ENCODE measurements at regions not wholly inside any gene's neighbourhood (a gene's known extent, or its start where the extent isn't known, plus 50 kb on each side); places are given as distances from the start of the nearest gene placed in this dataset.

DNA sequence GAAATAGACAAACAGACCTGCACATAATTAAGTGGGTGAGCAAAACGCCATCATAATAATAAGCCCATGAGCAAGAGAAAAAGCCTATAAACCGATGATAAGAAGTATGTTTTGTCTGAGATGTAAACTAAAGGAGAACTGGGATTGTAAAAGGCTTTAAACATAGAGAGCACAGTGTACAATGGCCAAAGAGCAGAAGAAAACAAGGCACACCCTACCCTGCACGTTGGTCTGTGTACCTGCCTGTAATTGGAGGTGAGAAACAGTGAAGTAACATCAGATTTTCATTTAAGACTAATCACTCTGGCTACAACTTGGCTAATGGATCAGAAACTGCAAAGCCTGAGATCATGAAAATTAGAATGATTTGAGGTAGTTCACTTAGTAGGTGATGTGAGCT lies 1094.7 kb upstream of the GYPC start:
- H3K27me3 Mint-ChIP-seq (ENCODE audit: insufficient read depth) = no peaks in the 10 kb centered on the region; the same call in none of the 2 replicates
- no peak overlapping the region for H3K4me3 Mint-ChIP-seq
- no peaks in the 10 kb centered on the region for H3K4me1 Mint-ChIP-seq (ENCODE audit: low read depth)
- peaks cover 59% of the 10 kb centered on the region for H3K9me3 Mint-ChIP-seq
- no peak for DNase-seq
- H3K36me3 Mint-ChIP-seq (ENCODE audit: low read depth) = no peaks in the 10 kb centered on the region
- TF ChIP-seq, protein P1, sequence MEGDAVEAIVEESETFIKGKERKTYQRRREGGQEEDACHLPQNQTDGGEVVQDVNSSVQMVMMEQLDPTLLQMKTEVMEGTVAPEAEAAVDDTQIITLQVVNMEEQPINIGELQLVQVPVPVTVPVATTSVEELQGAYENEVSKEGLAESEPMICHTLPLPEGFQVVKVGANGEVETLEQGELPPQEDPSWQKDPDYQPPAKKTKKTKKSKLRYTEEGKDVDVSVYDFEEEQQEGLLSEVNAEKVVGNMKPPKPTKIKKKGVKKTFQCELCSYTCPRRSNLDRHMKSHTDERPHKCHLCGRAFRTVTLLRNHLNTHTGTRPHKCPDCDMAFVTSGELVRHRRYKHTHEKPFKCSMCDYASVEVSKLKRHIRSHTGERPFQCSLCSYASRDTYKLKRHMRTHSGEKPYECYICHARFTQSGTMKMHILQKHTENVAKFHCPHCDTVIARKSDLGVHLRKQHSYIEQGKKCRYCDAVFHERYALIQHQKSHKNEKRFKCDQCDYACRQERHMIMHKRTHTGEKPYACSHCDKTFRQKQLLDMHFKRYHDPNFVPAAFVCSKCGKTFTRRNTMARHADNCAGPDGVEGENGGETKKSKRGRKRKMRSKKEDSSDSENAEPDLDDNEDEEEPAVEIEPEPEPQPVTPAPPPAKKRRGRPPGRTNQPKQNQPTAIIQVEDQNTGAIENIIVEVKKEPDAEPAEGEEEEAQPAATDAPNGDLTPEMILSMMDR (IDR thresholded peaks at IDR 0.05) = no peak
- no peak overlapping the region for H3K27ac Mint-ChIP-seq

GRCh38 chr2:125562924-125563323 lies 1093.0 kb upstream of the GYPC start:
- TF ChIP-seq, protein P1 (IDR thresholded peaks at IDR 0.05) = no peak
- H3K4me1 Mint-ChIP-seq (ENCODE audit: low read depth) = no peaks in the 10 kb centered on the region
- no peak overlapping the region for H3K4me3 Mint-ChIP-seq
- no peaks in the 10 kb centered on the region; the same call in 1 of the 2 replicates for H3K27me3 Mint-ChIP-seq (ENCODE audit: insufficient read depth)
- H3K27ac Mint-ChIP-seq = no peak overlapping the region
- DNase-seq = no peak
- no peaks in the 10 kb centered on the region for H3K36me3 Mint-ChIP-seq (ENCODE audit: low read depth)
- H3K9me3 Mint-ChIP-seq = peaks cover 54% of the 10 kb centered on the region

- H3K36me3 Mint-ChIP-seq (ENCODE audit: low read depth) = no peaks in the 10 kb centered on the region
Observed at GRCh38 chr2:125564471-125564870, 1091.5 kb upstream of the GYPC start.

GRCh38 chr2:125566422-125566821 lies 1089.5 kb upstream of the GYPC start:
- no peak for DNase-seq
- Mint-ChIP-seq H3K36me3 (ENCODE audit: low read depth) (no peaks in the 10 kb centered on the region), H3K9me3 (peaks cover 48% of the 10 kb centered on the region), H3K27me3 (ENCODE audit: insufficient read depth) (no peaks in the 10 kb centered on the region), H3K4me1 (ENCODE audit: low read depth) (no peaks in the 10 kb centered on the region), H3K4me3 (no peak overlapping the region), H3K27ac (no peak overlapping the region)
- TF ChIP-seq, protein P1 (IDR thresholded peaks at IDR 0.05) = no peak

More at GRCh38 chr2:125564471-125564870, 1091.5 kb upstream of the GYPC start:
- H3K9me3 Mint-ChIP-seq = peaks cover 51% of the 10 kb centered on the region
- no peak for DNase-seq
- H3K27ac Mint-ChIP-seq = no peak overlapping the region
- TF ChIP-seq, protein P1 (IDR thresholded peaks at IDR 0.05) = no peak
- H3K4me1 Mint-ChIP-seq (ENCODE audit: low read depth) = no peaks in the 10 kb centered on the region
- H3K4me3 Mint-ChIP-seq = no peak overlapping the region
- H3K27me3 Mint-ChIP-seq (ENCODE audit: insufficient read depth) = no peaks in the 10 kb centered on the region

- H3K4me1 Mint-ChIP-seq (ENCODE audit: low read depth) = no peaks in the 10 kb centered on the region
- no peaks in the 10 kb centered on the region for H3K27me3 Mint-ChIP-seq (ENCODE audit: insufficient read depth)
- no peak overlapping the region for H3K27ac Mint-ChIP-seq
- H3K4me3 Mint-ChIP-seq = no peak overlapping the region
- H3K9me3 Mint-ChIP-seq = peaks cover 47% of the 10 kb centered on the region
- DNase-seq = no peak
- TF ChIP-seq, protein P1 (IDR thresholded peaks at IDR 0.05) = no peak
- H3K36me3 Mint-ChIP-seq (ENCODE audit: low read depth) = no peaks in the 10 kb centered on the region
Observed at GRCh38 chr2:125567100-125567499, 1088.9 kb upstream of the GYPC start.

- Mint-ChIP-seq H3K27ac (no peak overlapping the region), H3K4me1 (ENCODE audit: low read depth) (no peaks in the 10 kb centered on the region), H3K36me3 (ENCODE audit: low read depth) (no peaks in the 10 kb centered on the region), H3K27me3 (ENCODE audit: insufficient read depth) (no peaks in the 10 kb centered on the region), H3K9me3 (peaks cover 37% of the 10 kb centered on the region), H3K4me3 (no peak overlapping the region)
- DNase-seq = no peak
- TF ChIP-seq, protein P1 (IDR thresholded peaks at IDR 0.05) = no peak
Observed at GRCh38 chr2:125572660-125573059, 1083.3 kb upstream of the GYPC start.
